Fibroblast of peridontal ligament (primary cell): ENCODE measurements at regions not wholly inside any gene's neighbourhood (a gene's known extent, or its start where the extent isn't known, plus 50 kb on each side); places are given as distances from the start of the nearest gene placed in this dataset.
"Not testable (repeated sequence)": the region's sequence is repeated elsewhere in the genome, so short reads cannot be mapped to it uniquely, and the experiment has no call there.

Experiments used
- DNase-seq: peaks from one replicate; pipeline ENCODE4 v3.0.0-alpha.2; 2010; ENCODE audit errors: extremely low read depth

DNA sequence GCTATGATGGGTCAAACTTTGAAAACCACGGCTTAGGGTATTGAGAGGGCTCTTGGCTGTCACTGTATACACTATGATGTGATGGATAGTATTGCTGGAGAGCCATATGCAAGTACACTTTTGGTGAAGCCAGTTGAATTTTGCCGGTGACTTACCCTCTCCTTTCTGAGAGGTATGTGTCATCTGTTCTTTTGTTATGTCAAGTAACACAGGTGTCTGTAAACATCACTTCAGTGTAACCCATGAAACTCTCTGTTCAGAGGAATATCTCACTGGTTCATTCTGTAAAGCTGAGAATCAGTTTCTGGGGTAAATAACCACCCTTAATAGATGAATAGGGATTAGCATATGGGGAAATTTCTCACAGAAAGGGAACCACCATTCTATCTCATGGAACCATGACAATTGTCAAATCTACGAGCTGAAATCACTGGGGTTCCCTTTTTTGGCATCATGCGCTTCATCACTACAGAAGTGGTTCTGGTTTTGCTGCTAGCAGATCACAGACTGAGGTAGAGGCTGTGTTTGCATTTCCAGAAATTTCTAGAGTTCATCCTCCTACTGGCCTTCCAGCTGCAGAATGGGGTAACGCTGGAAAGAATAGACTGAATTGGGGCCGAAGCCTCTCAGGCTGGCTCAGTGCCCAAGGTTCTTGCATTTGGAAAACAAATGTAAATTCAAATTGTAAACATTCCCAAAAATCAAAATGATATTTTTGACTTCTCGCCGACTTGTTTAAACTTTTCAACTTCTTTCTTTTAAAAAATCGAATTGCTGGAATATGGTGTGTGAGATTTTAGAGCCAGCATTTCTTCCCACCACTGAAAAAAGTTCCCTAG lies 83.3 kb upstream of the CREB5 start:
- DNase-seq = no peak

DNA sequence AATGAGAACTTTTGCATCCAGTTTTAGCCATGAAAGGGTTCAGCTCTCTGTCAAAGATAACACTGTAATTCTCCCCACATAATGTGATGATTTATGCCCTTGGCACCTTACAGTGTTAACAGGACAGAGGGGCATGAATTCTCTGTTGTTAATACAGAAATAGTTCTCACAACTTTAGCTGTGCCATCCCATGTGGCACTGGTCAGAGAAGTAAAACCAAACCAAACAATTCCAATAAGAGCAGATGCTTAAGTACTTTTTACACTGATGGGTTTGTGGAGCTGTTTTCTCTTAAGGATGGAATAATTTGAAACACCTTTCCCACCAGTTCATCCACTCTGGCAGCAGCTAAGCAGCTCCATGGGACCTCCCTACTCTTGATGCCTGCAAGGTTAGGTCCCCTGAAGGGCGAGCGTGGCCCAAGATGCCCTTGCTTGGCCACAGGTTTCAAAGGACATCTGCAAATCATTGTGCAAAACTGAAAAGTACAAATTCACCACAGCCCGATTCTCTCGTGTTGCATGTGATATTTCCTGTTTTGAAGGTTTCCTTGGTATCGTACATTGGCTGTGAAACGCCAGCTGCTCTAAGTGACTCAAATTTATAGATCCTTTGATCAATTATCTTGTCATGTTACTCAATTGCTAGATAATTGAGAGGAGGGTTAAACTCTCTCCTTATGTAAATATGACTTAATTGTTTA lies 82.5 kb upstream of the CREB5 start:
- no peak for DNase-seq

DNA sequence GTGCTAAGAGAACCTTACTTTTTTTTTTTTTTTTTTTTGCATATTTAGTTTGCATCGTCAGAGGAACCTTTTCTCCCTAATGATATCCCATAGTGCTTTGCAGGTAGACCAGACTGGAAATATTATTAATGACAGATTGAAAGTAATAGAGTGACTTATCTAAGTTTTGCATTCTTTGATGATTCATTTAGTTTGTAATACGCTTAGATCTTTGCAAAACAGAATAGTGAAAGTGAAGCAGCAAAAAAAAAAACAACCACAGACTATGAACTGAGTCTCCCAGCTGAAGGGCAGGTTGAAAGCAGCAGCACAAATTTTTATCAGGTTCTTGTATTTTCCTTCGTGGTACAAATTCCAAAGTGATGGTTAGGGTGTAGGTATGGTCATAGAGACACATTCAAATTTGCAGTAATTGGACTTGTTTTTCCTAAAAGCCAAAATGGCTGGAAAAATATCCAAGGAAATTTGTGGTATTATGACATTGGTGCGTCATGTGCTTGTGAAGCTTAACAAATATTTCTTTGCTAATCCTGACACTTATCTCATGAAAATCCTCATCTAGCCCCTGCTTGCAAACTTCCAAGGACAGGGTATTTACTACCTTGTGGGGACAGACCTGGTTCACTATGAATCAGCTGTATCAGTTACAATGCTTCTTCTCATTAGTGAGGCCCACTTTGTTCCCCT lies 81.8 kb upstream of the CREB5 start:
- no peak for DNase-seq

GRCh38 chr7:28332046-28332445 lies 80.3 kb upstream of the CREB5 start:
- DNase-seq = no peak

GRCh38 chr7:28333548-28333947 lies 78.8 kb upstream of the CREB5 start:
- DNase-seq = not testable (repeated sequence)

DNA sequence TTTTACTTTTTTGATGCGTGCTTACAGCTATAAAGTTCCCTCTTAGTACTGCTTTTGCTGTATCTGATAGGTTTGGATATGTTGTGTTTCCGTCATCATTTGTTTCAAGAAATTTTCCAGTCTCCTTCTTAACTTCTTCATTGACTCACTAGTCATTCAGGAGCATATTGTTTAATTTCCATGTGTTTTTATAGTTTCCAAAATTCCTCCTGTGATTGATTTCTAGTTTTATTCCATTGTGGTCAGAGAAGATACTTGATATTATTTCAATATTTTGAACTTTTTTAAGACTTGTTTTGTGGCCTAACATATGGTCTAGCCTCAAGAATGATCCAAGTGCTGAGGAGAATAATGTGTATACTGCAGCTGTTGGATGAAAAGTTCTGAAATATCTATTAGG lies 75.5 kb upstream of the CREB5 start:
- no peak for DNase-seq

GRCh38 chr7:28338041-28338440 lies 74.3 kb upstream of the CREB5 start:
- DNase-seq = no peak

GRCh38 chr7:28343462-28343861 lies 68.9 kb upstream of the CREB5 start:
- no peak for DNase-seq

GRCh38 chr7:28346256-28346655 lies 66.1 kb upstream of the CREB5 start:
- DNase-seq = no peak

- no peak for DNase-seq
Observed at GRCh38 chr7:28346676-28347363, 65.5 kb upstream of the CREB5 start.

- DNase-seq = peak; percentile 38
Observed at GRCh38 chr7:28347475-28348318, 64.6 kb upstream of the CREB5 start.

- DNase-seq = no peak
Observed at GRCh38 chr7:28348636-28349035, 63.7 kb upstream of the CREB5 start.

GRCh38 chr7:28349637-28350036 lies 62.7 kb upstream of the CREB5 start:
- no peak for DNase-seq

DNA sequence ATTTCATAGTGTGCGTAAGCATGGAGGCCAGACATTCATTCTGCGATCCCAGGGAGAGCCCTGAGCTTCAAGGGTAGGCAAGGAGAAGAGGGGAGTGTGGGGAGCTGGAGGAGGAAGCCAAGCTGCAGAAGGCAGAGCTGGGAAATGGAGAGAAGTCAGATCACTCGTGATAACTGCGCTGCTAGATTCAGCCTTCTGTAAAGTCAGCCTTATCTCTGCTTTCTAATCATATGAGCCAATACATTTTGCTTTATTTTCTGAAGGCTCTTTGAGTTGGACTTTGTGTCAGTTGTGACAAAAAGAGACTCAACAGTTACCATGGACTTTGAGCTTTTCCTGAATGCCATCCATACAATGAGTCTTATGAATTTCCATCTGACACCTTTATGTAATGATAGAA lies 61.7 kb upstream of the CREB5 start:
- no peak for DNase-seq

GRCh38 chr7:28351450-28351849 lies 60.9 kb upstream of the CREB5 start:
- DNase-seq = no peak

DNA sequence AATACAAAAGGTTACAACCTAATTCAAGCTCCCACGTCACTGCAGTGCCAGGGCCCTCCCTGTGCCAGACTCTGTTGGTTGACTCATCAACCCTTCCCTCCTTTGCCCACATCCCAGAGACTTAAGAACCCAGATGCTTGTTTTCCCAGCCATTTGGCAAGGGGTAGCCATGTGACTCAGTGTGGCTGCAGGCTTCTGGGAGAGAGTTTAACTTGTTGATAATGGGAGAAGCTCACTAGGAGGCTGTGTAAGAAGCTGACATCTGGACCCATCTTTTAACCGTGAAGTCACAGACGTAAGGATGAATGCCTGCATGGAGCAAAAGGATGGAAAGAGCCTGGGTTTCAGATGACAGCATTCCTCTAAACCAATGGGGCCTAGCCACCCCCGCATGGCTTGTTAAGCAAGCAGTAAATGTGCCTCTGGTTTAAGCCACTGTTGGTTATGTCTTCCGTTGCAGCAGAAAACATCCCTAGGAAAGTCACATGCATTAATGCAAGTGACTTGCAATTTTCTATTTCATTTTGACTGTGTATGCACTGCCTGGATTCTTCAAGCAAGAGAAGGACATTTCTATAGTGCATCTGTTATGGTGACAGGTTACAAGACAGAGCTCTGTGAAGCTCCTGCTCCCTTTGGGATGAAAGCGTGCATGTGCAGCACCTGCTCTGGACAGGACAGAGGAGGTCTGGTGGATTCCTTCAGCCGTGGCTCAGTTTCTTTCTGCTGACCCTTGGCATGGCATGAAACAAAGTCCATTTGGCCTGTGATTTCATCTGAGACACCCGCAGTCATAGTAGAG lies 57.5 kb upstream of the CREB5 start:
- DNase-seq = peak; percentile 72

GRCh38 chr7:28355635-28356319 lies 56.5 kb upstream of the CREB5 start:
- DNase-seq = no peak

- DNase-seq = no peak
Observed at GRCh38 chr7:28356619-28357018, 55.7 kb upstream of the CREB5 start.

DNA sequence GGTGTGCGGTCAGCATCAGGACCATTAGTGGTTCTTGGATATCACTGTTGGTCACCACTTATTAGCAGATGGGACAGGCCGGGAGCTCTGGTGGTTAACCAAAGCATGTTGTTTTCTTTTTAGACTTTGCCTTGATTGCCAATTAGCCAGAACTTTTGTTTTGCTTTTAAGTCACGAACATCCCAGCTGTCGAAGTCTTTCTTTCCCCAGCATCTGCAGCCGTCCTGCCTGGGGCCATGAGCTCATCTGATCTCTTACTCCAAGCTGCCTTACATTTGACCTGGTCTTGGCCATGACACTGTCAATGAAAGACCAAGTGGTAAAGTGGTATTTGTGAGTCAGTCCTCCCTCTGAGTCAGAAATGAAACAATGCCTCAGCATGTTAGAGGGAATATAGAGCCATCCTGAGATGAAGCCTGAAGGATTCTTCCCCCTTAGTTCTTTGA lies 53.9 kb upstream of the CREB5 start:
- peak; percentile 87 for DNase-seq

DNA sequence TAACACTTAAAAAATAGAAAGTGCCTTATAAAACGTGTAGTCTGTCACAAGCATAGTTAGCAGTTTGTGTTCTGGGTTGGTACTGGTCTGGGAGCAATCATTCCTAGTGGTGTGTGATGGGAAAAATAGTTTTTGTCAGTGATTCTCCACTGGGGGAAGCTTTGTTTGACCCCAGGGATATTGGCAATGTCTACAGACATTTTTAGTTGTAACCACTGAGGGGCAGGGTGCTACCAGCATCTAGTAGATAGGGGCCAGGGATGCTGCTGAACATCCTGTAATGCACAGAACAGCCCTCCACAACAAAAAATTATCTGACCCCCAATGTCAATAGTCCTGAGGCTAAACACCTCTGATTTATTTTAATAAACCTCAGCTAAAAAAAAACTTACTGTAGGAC lies 51.6 kb upstream of the CREB5 start:
- DNase-seq = no peak
